D721Med (cell line): ENCODE measurements at regions not wholly inside any gene's neighbourhood (a gene's known extent, or its start where the extent isn't known, plus 50 kb on each side); places are given as distances from the start of the nearest gene placed in this dataset.
A peak's percentile ranks its signal among the peaks of the same experiment; 100 is the strongest.
"Not testable (repeated sequence)": the region's sequence is repeated elsewhere in the genome, so short reads cannot be mapped to it uniquely, and the experiment has no call there.

Experiments
- DNase-seq: peaks from one replicate; pipeline ENCODE4 v3.0.0; 2011; ENCODE audit warnings: low spot score; ENCODE audit not compliant: insufficient read length
- FAIRE-seq: peaks from 2 replicates; lab custom pipeline; 2011; peaks lifted over from hg19 to GRCh38; lab: Jason Lieb, UNC
- CTCF ChIP-seq: IDR thresholded peaks from 2 replicates; pipeline ENCODE4 v1.5.1; 2012; ENCODE audit warnings: mild to moderate bottlenecking, control low read depth; ENCODE audit not compliant: insufficient read depth; ENCODE audit errors: missing control alignments

- no peak for DNase-seq
- no peak for FAIRE-seq
- TF ChIP-seq CTCF = no peak
Observed at GRCh38 chr5:86232246-86232645, 385.5 kb upstream of the COX7C start.

GRCh38 chr5:86244153-86244552, 373.6 kb upstream of the COX7C start:
- FAIRE-seq (no peak), DNase-seq (no peak)
- no peak for TF ChIP-seq CTCF

GRCh38 chr5:86257871-86258270, 359.9 kb upstream of the COX7C start:
- TF ChIP-seq CTCF = no peak
- no peak for FAIRE-seq
- DNase-seq = no peak

- FAIRE-seq, DNase-seq: not testable (repeated sequence)
Observed at GRCh38 chr5:86284400-86285190, 333.1 kb upstream of the COX7C start.

GRCh38 chr5:86287437-86287836, 330.3 kb upstream of the COX7C start:
- not testable (repeated sequence) for FAIRE-seq, DNase-seq

GRCh38 chr5:86289786-86290185, 328.0 kb upstream of the COX7C start:
- DNase-seq, FAIRE-seq: not testable (repeated sequence)

GRCh38 chr5:86292811-86293210, 324.9 kb upstream of the COX7C start:
- FAIRE-seq = not testable (repeated sequence)

GRCh38 chr5:86302643-86303042, 315.1 kb upstream of the COX7C start:
- DNase-seq, FAIRE-seq: not testable (repeated sequence)

More at GRCh38 chr5:86292811-86293210, 324.9 kb upstream of the COX7C start:
- DNase-seq = not testable (repeated sequence)

GRCh38 chr5:86305050-86305449, 312.7 kb upstream of the COX7C start:
- DNase-seq, FAIRE-seq: not testable (repeated sequence)
- peak; percentile 46 for TF ChIP-seq CTCF

GRCh38 chr5:86314951-86315350, 302.8 kb upstream of the COX7C start:
- FAIRE-seq (no peak), DNase-seq (no peak)
- no peak for TF ChIP-seq CTCF
